GM13977 (cell line): ENCODE measurements at regions not wholly inside any gene's neighbourhood (a gene's known extent, or its start where the extent isn't known, plus 50 kb on each side); places are given as distances from the start of the nearest gene placed in this dataset.

Source experiments
- DNase-seq: peaks from one replicate; pipeline ENCODE4 v3.0.0; 2012; ENCODE audit warnings: low spot score
- in situ Hi-C: fragments of 300-500 bp; cut with MboI; formaldehyde crosslinking; loops from one replicate; pipeline ENCODE4 v1.12.0; 2022; ENCODE audit warnings: low sequenced_read_pairs, low pct_unique_long_range_greater_than_20kb, mixed read lengths, inconsistent platforms; ENCODE audit not compliant: unreplicated experiment
- TF ChIP-seq, protein P1 (sequence below): IDR thresholded peaks from 2 replicates; pipeline ENCODE4 v1.5.1; 2012; ENCODE audit warnings: mild to moderate bottlenecking, control low read depth; ENCODE audit not compliant: insufficient read depth; ENCODE audit errors: extremely low read depth, missing control alignments

DNA sequence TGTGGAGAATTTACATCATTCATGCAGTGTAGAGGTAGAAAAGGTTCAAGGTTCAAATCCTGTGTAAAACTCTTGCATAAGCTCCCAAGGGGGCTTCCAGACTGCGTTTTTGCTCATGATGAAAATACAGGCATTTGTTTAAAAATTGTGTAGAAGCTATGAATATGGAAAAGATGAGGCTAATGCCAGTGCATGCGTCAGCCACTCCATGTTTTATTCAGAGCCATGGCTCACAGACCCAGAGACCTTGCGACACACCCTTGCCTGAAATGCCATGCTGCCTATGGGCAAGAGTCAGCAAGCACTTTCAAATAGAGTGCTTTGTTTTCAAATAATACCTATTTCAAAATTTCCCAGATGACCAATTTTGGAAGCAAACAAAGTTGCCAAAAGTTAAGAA, 262.3 kb downstream of the TRIB2 start:
- DNase-seq, result no peak
- in situ Hi-C loops, result no loop called here

GRCh38 chr2:12980817-12981216, 264.1 kb downstream of the TRIB2 start:
- TF ChIP-seq, protein P1, sequence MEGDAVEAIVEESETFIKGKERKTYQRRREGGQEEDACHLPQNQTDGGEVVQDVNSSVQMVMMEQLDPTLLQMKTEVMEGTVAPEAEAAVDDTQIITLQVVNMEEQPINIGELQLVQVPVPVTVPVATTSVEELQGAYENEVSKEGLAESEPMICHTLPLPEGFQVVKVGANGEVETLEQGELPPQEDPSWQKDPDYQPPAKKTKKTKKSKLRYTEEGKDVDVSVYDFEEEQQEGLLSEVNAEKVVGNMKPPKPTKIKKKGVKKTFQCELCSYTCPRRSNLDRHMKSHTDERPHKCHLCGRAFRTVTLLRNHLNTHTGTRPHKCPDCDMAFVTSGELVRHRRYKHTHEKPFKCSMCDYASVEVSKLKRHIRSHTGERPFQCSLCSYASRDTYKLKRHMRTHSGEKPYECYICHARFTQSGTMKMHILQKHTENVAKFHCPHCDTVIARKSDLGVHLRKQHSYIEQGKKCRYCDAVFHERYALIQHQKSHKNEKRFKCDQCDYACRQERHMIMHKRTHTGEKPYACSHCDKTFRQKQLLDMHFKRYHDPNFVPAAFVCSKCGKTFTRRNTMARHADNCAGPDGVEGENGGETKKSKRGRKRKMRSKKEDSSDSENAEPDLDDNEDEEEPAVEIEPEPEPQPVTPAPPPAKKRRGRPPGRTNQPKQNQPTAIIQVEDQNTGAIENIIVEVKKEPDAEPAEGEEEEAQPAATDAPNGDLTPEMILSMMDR, result no peak
- no peak for DNase-seq
- in situ Hi-C loops, result no loop called here

More for the DNA sequence above, 262.3 kb downstream of the TRIB2 start:
- TF ChIP-seq, protein P1, result no peak

DNA sequence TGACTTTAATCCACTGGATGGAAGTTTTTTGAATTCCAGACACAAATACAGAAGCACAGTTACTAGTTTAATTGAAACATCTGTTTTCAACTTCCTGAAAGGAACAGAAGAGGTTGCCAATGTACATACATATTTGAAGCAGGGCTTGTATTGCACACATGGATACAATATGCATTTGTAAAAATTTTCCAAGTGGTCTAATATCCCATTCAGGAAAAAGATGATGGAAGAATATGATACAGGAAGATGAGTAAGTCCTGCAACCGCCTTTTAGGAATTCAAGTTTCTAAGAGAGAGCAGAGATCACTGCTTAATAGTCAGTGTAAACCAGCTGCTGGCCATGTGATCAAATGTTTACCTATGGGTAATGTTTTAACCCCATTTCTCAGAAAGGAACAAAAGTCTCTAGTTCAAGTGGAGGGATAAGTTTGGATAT, 265.4 kb downstream of the TRIB2 start:
- TF ChIP-seq, protein P1, result no peak
- DNase-seq, result no peak
- in situ Hi-C loops, result no loop called here

DNA sequence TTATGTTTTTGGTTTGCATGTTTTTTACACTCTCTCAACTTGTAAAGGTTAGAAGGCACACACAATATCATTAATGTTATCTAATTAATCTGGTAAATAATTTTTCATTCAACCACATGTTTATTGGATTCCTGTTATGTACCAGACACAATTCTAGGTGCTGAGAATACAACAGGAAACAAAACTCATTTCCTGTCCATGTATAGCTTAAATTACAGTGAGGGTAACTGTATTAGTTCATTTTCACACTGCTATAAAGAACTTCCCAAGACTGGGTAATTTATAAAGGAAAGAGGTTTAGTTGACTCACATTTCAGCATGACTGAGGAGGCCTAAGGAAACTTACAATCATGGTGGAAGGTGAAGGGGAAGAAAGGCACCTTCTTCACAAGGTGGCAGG, 270.5 kb downstream of the TRIB2 start:
- DNase-seq, result no peak
- in situ Hi-C loops, result no loop called here
- TF ChIP-seq, protein P1, result no peak

- TF ChIP-seq, protein P1, result no peak
- no peak for DNase-seq
- in situ Hi-C loops, result no loop called here
Measured at GRCh38 chr2:12988279-12988678, 271.5 kb downstream of the TRIB2 start.

DNA sequence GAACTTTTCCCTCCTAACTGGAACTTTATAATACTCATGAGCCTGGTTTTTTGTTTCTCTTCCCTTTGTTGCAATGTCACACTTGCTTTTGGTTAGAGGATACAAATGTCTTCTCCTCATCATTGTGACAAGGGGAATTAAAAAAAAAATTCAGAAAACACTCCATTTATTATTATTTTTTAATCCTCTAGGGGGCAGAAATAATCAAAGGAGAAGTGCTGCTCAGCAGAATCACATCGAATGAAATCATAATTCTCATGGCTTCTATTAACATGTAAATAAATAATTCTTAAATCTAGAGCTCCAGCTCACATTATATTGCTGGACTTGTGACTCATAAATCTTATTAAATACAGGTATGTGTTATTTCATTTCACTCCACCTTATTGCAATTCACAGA, 273.8 kb downstream of the TRIB2 start:
- TF ChIP-seq, protein P1, result no peak
- no peak for DNase-seq
- in situ Hi-C loops, result no loop called here

DNA sequence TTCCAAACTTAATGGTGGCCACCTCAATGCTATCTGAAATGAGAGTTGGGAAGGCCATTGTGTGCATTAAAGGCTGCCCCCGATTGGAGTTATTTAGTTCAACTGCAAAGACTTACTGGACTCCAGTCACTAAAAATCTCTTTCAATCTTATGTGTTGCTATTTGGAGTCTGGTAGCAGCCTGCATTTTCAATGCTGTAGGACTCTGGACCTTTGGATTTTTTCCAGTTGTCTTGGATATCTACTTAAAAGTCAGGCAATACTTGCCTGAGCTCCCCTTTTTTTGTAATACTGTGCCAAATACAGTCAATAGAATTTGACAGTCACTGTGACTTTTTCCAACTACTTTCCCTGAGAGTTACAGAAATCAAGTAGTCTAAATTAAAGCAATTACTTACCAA, 281.9 kb downstream of the TRIB2 start:
- in situ Hi-C loops, result no loop called here
- no peak for DNase-seq
- TF ChIP-seq, protein P1, result no peak
